Kidney capillary endothelial cell (primary cell): ENCODE measurements at regions not wholly inside any gene's neighbourhood (a gene's known extent, or its start where the extent isn't known, plus 50 kb on each side); places are given as distances from the start of the nearest gene placed in this dataset.
A peak's percentile ranks its signal among the peaks of the same experiment; 100 is the strongest.

Experiments
- DNase-seq: peaks from one replicate; pipeline ENCODE4 v3.0.0-alpha.2; 2018; ENCODE audit warnings: low spot score

DNA sequence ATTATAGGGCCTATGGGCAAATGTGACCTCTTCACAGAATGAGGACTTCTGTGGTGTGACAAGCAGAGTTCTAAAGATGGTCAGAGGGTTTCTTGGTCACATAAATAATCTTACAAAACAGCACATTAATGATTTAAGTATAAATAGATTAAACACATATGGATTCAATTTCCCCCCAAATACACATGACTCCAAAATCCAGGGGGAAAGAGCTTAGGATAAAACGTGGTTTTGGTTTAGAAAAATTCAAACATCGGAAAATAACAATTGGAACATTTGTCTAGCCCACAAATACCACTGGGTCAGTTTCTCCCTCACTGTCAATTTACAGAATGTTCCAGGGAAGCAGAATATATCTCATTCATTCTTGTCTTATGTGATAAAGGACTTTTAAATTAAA is 283.1 kb downstream of the COG6 start:
- DNase-seq: no peak

DNA sequence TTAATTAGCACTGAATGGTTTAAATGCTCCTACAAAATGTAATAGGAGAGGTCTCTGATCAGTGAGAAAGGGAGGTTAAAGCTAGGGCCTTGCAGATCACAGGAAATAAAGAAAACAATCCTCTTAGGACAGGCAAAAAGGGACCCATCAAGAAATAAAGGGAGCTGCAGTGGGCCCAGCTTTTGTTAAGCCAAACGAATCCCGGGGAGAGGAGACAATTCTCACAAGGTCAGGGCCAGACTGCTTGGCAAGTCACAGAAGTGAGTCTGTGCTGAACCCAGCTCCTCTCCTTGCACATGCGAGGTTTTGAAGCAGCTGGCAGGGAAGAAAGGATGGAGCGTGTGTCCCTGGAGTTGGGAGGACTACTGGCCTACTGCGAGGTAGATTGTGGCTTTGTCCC is 285.8 kb downstream of the COG6 start:
- no peak for DNase-seq

- DNase-seq: no peak
These were observed 286.6 kb downstream of the COG6 start for GRCh38 chr13:39941911-39942551.

- peak; percentile 45 for DNase-seq
These were observed 287.3 kb downstream of the COG6 start for GRCh38 chr13:39942552-39943273.

- no peak for DNase-seq
These were observed 288.2 kb downstream of the COG6 start for GRCh38 chr13:39943711-39944110.

GRCh38 chr13:39945226-39945625 is 289.8 kb downstream of the COG6 start:
- DNase-seq: no peak

DNA sequence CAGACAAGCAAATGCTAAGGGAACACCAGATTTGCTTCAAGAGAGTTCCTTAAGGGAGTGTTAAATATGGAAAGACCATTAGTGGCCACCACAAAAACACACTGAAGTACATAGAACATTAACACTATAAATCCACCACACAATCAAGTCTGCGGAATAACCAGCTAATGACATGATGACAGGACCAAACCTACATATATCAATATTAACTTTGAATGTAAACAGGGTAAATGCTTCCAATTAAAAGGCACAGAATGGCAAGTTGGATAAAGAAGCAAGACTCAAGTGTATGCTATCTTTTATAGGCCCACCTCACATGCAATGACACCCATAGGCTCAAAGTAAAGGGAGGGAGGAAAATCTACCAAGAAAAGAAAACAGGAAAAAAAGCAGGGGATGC is 291.3 kb downstream of the COG6 start:
- DNase-seq: no peak

GRCh38 chr13:39951301-39951700 is 295.8 kb downstream of the COG6 start:
- no peak for DNase-seq

- DNase-seq: peak; percentile 63
These were observed 297.1 kb downstream of the COG6 start for GRCh38 chr13:39952249-39953233.

DNA sequence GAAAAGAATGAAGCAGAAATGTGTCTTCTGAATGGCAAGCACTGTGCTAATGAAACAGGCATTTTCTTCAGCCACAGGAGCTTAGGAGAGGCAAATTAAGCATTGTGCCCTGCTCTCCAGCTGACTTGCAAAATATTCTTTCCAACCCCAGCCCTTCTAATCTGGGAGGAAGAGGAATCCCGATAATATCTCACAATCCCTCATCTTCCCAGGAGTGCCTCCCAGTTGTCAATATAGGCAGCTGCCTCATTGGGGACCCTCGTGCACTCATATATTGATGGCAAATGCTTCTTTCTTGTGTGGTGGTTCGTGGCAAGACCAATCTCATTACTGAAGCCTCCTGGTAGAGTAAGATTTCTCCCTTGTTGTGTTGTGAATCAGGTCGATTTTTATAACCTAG is 299.0 kb downstream of the COG6 start:
- DNase-seq: no peak

GRCh38 chr13:39955560-39955959 is 300.1 kb downstream of the COG6 start:
- no peak for DNase-seq

DNA sequence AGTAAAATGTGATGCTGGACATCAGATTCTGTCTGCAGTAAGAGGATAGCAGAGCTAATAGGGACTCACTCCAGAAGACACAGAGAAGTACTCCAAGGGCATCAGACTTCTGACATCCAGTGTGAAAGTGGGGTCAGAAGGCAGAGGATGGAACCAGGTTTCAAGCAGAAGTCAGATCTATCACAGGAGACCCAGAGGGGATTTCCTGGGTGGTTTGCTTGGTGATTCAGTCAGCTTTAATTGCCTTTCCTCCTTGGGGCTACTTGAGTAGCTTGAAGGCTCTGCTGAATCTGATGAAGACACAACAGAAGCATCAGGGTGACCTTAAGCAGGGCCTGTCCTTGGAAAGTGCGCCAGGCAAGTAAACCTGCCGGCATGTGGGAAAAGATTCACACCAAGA is 300.6 kb downstream of the COG6 start:
- no peak for DNase-seq

- DNase-seq: no peak
These were observed 302.6 kb downstream of the COG6 start for GRCh38 chr13:39957868-39958677.

DNA sequence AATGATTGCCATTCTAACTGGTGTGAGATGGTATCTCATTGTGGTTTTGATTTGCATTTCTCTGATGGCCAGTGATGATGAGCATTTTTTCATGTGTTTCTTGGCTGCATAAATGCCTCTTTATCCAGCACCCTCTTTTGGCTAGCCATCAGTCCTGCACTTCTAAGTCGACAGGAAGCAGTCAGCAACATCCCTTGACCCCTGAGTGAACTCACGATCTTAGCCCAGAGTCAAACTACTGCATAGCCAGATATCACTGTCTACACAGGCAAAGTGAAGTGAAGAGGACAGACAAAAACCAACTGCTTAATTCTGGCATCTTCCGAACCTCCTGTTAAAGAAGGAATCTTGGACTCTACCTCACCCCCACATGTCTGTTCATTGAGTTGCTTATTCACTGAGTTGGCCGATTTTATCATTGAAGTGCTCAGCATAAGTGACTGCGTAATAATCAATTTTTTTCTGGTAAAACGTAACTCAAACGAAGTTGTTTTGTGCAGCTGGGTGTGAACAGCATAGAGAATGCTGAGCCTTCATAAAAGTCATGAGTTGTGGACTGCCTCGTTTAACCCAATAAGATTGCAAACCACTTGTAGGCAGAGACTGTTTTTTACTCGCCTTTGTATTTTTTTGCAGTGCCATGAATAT is 304.2 kb downstream of the COG6 start:
- DNase-seq: no peak

- no peak for DNase-seq
These were observed 304.7 kb downstream of the COG6 start for GRCh38 chr13:39960191-39960590.

GRCh38 chr13:39961036-39961435 is 305.6 kb downstream of the COG6 start:
- no peak for DNase-seq

- no peak for DNase-seq
These were observed 308.1 kb downstream of the COG6 start for GRCh38 chr13:39963612-39964011.

DNA sequence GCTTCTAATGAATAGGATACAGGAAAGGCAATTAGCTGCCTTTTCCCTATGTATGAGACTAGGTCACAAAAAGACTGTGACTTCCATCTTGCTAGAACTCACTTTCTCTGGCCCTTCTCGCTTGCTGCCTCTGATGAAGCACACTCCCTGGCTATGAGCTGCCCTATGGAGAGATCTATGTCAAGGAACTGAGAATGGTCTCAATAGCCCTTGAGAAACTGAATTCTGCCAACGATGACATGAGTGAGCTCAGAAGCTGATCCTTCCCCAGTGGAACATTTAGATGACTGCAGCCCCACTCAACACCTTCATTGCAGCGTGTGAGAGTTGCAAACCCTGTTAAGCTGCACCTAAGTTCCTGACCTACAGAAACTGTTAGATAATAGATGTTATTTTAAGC is 309.8 kb downstream of the COG6 start:
- no peak for DNase-seq

- no peak for DNase-seq
These were observed 311.9 kb downstream of the COG6 start for GRCh38 chr13:39967199-39967959.

DNA sequence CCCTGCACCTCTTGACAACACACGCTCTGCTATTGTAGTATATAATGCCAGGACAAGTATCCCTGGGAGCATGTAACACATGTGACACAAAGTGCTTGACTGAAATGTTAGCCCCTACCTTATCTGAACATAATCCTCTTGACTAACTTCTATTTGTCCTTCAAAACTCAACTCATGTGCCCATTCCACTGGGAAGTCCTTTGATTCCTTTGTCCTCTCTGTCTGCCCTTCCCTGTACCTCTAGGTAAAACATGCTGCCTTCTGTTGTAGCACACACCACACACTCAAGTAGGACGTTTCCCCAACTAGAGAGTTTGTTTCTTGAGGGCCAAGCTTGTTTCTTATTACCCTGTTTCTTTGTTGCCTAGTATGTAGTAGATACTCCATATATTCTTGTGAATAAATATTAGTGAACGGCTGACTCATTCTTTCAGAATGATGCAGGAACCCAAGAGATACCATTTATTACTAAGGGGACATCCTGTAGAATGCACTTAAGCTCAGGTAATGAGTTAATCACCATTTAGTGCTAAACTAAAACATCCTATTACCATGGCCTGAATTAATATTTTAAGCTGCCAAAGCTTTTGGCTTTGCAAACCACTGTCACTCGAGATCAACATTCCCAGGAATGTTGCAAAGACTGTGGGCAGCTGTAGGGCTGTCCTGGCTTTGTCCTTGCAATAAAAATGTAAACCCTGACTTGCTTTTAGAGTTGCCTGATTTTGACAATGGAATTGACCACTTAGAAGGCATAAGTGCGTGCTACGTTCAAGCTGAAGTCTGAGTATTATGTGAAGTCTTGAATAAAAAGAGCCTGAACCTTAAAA is 313.4 kb downstream of the COG6 start:
- no peak for DNase-seq
